ENCODE measurements at regions not wholly inside any gene's neighbourhood (a gene's known extent, or its start where the extent isn't known, plus 50 kb on each side); places are given as distances from the start of the nearest gene placed in this dataset.

GRCh38 chr2:64867253-64867996, 121.8 kb upstream of the SLC1A4 start:
- TF ChIP-seq CTCF (IDR thresholded peaks at IDR 0.05) (no peak), POLR2AphosphoS5 (IDR thresholded peaks at IDR 0.05) (no peak), EP300 (IDR thresholded peaks at IDR 0.05) (no peak), POLR2A (IDR thresholded peaks at IDR 0.05) (no peak)
